GM18519 (cell line): ENCODE measurements at regions not wholly inside any gene's neighbourhood (a gene's known extent, or its start where the extent isn't known, plus 50 kb on each side); places are given as distances from the start of the nearest gene placed in this dataset.
A peak's percentile ranks its signal among the peaks of the same experiment; 100 is the strongest.

Source experiments
- ATAC-seq: cut with Tn5 transposase; IDR thresholded peaks from one replicate; pipeline ENCODE4 v1.9.1; 2021; ENCODE audit warnings: mild to moderate bottlenecking, moderate library complexity; ENCODE audit not compliant: unreplicated experiment, low FRiP score

DNA sequence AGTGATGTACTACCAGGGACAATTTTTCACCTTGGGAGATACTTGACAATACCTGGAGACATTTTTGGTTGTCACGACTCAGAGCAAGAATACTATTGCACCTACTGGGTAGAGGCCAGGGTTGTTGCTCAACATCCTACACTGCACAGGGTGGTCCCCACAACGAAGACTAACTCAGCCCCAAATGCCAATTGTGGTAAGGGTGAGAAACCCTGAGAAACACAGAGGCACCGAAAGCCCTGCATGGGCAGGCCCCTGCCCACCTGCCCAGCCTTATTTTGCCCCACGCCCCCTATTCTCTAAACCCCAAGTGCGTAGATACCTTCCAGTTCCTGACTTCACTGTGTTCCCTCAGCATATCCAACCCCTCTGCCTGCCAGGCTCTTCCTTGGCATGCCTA lies 163.1 kb upstream of the PKDCC start:
- no peak for ATAC-seq

DNA sequence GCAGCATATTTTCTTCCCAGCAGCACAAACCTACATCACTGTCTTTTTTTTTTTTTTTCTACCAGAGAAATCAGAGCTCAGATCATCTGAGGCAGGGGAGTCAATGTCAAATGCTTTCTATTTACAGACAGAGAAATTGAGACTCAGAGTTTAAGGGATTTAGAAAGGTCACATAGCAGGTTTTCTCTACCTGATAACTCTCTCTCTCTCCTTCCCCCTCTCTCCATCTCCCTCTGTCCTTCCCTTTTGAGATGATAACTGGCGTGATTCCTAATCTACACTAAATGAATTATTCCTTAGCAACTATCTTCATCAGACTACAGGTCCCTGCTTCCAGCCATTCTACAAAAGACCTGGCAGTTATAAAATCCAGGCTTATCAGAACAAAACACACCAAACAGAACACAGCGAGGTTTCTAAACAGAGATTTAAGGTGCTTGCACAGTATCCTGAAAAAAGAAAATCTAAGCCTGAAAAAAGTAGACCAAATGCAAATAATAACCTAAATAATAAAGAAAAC lies 161.6 kb upstream of the PKDCC start:
- no peak for ATAC-seq

GRCh38 chr2:41886757-41887156 lies 161.1 kb upstream of the PKDCC start:
- ATAC-seq = no peak

- ATAC-seq = no peak
These were observed 157.5 kb upstream of the PKDCC start for GRCh38 chr2:41890341-41890740.

DNA sequence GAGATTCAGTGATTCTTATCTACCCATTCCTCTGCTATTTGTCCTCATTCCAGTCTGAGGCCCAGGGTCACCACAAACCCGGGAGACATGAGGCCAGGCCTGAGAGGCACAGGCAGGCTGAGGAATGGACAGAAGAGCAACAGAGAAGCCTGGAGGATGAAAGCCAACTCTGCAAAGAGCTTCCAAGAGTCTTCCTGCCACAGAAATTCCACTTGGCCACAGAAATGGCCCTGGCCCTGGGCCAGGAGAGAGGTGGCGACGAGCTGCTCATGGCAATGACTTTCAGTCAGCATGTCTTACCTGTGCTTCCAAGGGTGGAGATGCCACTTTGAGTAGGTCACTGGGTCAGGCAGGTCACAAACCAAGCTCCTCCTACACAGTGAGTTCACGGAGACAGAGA lies 155.3 kb upstream of the PKDCC start:
- ATAC-seq = no peak

DNA sequence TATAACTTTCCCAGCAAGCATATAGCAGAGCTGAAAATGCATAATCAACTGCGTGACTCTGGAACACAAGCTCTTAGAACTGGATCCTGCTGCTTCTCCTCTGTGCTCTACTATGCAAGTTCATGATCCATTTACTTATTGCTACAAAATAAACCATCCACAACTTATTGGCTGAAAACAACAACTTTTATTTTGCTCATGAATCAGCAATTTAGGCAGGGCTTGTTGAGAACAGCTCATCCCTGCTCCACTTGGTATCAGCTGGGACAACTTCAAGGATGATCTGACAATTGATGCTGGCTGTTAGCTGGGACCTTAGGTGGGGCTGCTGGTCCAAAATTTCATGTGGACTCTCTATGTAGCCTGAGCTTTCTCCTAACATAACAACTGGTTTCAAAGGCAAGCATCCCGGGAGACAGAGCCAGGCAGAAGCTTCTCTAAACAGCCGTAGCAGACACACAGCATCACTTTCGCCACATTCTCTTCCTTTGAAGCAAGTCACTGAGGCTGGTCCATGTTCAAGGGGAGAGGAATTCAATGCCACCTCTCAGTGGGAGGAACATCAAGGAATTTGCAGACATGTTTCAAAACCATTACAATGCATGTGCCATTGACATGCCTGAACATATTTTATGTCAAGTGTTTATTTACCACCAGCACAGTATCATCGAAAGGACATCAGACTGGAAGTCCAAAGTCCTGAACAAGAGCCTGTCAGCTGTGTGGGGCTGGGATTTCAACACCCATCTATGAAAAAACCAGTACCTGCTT lies 153.1 kb upstream of the PKDCC start:
- no peak for ATAC-seq

DNA sequence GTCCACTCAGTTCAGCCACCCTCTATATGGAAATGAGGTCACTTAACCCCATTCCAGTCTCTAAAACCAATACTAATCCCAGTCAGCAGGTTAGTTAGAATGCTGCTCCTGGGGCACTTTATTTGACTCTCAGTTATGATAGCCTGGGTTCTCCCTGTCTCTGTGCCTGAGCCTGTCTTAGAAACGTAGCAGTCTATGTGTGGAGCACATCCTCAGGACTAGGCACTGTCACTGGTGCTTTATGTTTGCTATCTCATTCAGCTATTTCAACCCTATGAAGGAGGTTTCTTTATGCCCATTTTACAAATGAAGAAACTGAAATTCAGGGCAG lies 152.5 kb upstream of the PKDCC start:
- ATAC-seq = no peak

- ATAC-seq = peak; percentile 94
These were observed 151.5 kb upstream of the PKDCC start for GRCh38 chr2:41896186-41896846.

- no peak for ATAC-seq
These were observed 148.6 kb upstream of the PKDCC start for GRCh38 chr2:41899189-41899588.

GRCh38 chr2:41900101-41900577 lies 147.7 kb upstream of the PKDCC start:
- ATAC-seq = no peak

DNA sequence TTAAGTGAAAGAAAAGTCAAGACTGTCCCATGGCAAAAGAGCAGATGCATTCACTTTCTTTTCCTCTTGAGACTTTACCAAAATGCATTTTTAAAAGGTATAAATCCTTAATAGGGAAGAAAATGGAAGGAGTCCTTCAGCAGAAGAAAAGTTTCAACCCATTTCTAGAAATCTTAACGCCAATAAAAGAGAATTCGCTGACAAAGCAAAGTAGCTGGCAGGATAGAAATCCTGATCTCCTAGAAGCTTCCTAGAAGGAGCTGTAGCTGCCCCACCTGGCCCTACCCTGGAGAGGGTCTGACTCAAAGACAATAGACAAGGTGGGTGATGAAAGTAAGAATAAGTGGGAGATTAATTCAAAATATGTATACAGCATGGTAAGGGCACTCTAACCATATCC lies 144.9 kb upstream of the PKDCC start:
- no peak for ATAC-seq

- no peak for ATAC-seq
These were observed 144.2 kb upstream of the PKDCC start for GRCh38 chr2:41903474-41904135.

GRCh38 chr2:41904459-41904858 lies 143.4 kb upstream of the PKDCC start:
- ATAC-seq = no peak

GRCh38 chr2:41905597-41906337 lies 142.1 kb upstream of the PKDCC start:
- no peak for ATAC-seq

DNA sequence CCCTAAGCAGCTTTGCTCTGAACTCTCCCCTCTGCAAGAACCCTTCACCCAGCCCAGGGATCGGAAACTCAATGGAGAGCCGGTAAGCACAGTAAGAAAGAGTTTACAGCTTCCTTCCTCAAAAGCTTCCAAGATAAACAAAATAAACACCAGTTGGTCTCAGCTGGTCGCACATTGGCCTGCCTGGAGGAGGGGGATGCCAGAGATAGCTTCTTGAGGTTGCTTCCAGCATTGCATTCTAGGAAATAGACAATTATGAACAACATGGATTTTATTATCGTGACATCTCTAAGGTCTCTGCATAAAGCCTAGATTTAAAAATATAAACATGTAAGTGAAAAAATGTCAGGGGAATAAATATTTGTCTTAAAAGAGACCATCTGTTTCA lies 141.5 kb upstream of the PKDCC start:
- no peak for ATAC-seq

DNA sequence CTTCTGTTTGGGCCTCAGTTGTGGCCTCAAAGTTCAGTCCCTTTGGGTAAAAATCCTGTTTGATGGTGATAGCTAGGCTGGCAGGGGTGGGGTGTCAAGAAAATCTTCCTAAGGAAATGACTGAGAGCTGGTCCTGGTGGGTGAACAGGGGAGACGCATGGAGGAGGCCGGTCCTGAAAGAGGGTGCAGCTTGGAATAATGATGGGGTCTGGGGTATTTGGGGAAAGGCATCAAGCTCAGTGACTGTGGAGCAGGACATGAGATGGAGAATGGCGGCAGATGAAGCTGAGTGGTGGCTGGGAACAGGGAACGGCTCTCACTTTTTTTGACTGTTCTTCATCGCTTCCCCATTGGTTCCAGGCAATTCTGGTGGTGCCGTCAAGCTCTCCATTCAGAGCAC lies 140.7 kb upstream of the PKDCC start:
- ATAC-seq = no peak

DNA sequence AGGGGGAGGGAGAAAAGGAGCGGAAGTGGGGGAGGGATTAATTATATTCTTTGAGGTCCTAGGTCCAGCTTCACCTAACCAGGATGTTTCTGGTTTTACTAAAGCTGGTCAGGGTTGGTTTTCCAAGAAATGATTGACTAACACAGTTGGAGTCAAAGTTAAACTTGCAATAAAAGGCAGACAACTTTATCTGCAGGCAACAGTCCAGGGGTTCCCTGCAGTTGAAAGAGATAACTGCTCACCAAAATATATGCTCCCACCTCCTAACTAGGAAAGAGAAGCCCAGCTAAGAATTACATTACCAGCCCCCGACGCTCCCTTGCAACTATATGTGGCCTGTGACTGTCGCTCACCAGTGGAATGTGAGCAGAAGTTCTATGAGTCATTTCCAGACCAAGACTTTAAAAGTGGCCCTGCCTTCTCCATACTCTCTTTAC lies 140.0 kb upstream of the PKDCC start:
- no peak for ATAC-seq

GRCh38 chr2:41908349-41908748 lies 139.5 kb upstream of the PKDCC start:
- no peak for ATAC-seq

DNA sequence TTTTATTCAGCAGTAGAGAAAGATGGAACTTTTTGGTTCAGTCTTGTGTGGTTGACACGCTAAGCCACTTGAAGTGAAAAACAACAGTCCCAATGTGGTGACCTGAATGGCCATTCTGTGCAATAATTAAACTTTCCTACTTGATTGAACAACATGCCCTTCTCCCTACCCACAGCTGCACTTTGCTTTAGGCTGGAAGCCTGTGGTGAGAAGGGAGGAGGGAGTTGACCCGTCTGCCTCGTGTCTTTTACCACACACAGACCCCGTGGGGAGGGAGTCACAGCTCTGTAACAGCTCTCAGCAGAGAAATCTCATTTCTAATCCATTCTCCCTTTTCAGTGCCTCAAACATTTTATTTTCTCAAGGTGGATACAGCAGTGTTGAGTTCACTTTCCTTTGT lies 138.2 kb upstream of the PKDCC start:
- no peak for ATAC-seq

DNA sequence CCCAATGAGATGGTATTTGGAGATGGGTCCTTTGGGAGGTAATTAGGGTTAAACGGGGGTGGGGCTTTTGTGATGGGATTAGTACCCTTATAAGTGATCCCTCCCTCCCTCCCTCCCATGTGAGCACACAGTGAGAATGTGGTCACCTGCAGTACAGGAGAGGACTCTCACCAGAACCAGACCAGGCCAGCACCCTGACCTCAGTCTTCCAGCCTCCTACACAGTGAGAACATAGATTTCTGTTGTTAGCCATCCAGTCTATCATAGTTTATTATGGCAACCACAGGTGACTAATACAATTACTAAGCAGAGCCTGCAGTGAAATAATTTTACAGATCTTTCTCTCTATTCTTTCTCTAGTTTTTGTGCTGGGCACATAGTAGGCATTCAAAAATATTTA lies 137.7 kb upstream of the PKDCC start:
- ATAC-seq = no peak

GRCh38 chr2:41911033-41911432 lies 136.8 kb upstream of the PKDCC start:
- no peak for ATAC-seq
